Non-pigmented ciliary epithelial cell (primary cell): ENCODE measurements at regions not wholly inside any gene's neighbourhood (a gene's known extent, or its start where the extent isn't known, plus 50 kb on each side); places are given as distances from the start of the nearest gene placed in this dataset.
"Not testable (repeated sequence)": the region's sequence is repeated elsewhere in the genome, so short reads cannot be mapped to it uniquely, and the experiment has no call there.

Source experiments
- DNase-seq: peaks from one replicate; pipeline ENCODE4 v3.0.0-alpha.2; 2010; ENCODE audit warnings: low read depth

DNA sequence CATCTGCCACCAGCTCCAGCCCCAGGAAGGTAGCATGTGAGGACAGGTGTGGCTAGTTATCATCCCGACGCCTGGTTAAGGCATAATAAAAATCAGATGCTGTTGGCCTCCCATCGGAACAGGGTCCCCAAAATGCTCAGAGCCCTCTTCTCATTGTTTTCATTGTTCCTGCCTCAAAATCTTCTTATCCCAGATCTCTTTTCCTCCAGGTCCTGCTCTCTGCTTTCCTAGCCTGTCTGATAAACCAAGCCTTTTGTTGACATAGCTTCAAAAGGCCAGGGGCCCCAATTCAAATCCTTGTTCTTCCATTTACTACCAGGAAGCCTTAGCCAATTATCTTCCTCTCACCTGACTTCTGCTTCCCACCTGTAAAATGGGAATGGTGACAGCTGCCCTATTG lies 130.1 kb upstream of the ADRA1B start:
- DNase-seq = no peak

DNA sequence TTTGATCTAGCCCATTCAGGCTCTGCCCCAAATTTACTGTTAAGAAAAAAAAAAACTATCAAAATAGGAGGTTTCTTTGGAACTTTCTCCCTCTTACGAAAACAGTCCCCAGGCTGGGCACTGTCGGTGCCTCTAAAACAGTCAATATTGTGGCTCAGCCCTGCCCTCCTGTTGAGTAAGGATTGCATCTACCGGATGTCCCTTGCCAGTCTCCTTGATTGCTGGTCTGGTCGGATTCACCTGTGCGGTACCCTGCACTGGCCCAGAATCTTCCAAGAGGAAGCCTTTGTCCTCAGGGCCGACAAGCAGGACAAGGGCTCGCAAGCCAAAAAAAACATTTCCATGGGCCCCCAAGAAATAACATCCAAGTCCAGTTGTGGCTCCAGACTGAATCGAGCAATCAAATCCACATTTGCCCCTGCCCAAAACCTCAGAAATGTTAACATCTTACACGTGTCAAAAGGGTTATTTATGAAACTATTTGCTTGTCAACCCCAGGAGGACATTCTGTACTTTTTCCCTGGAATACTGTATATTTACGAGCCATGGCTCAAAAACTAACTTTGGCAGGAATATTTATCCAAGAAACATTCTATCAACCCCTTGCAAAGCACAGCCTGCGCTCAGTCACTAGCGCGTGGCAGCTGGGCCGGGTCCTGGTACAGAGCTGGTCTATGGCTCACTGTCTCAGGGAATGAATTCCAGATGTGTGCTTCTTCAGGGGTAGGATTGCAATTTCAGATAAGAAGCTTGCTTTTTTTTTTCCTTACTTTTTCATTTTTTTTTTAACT lies 129.2 kb upstream of the ADRA1B start:
- no peak for DNase-seq

DNA sequence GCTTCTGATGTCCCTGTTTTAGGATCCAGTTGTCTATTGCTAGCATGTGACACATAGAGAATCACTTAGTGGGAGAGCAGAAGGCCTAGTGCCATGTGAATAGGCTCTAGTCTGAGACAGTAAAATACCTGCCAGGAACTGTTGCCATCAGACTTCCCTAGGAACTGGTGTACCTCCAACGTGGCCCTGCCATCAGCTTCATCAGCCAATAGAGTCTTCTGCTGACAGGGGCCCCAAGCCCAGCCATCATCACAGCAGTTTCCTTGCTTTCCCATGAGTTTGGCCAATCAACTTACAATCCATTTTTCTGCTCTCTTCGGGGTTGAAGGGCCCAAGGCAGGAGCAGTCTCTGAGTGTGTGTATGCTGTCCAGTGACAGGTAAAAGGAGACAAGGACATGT lies 128.4 kb upstream of the ADRA1B start:
- DNase-seq = no peak

DNA sequence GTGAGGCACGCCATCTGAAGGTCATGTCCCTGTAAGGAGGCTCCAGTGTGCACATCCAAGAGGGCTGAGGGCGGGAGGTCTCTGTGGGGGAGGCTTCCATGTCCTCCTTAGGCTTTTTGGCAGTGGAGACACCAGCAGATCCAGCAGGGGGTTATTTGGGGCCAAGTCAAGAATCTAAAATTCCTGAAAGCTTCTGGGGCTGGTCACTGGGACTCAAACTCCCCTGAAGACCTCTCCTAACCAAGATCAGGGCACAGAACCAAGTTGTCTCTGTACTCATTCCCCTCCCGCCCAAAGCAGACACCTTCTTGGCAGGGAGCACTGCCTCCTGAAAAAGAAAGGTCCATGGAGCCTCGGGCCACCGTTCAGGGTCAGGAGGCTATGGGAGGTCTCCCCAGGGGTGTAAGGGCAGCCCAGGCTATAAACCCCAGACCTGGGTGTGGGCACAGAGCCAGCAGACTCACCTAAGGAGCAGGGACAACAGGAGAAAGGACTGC lies 127.4 kb upstream of the ADRA1B start:
- DNase-seq = no peak

DNA sequence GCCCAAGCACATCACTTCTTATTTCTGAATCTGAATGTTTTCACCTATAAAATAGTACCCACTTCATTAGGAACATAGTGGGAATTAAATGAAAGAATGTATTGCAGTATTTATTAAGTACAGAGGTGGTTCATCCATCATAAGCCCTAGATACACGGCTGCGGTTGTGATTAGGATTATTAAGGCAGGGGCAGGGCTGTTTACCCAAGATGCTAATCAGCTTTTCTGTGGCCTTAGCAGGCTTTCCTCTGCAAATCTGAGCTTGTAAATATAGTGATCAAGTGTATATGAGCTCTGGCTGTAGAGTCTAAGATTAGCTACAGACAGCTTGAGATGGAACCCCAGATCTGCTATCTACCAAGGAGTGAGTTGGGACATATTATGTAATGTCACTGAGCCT lies 124.1 kb upstream of the ADRA1B start:
- no peak for DNase-seq

DNA sequence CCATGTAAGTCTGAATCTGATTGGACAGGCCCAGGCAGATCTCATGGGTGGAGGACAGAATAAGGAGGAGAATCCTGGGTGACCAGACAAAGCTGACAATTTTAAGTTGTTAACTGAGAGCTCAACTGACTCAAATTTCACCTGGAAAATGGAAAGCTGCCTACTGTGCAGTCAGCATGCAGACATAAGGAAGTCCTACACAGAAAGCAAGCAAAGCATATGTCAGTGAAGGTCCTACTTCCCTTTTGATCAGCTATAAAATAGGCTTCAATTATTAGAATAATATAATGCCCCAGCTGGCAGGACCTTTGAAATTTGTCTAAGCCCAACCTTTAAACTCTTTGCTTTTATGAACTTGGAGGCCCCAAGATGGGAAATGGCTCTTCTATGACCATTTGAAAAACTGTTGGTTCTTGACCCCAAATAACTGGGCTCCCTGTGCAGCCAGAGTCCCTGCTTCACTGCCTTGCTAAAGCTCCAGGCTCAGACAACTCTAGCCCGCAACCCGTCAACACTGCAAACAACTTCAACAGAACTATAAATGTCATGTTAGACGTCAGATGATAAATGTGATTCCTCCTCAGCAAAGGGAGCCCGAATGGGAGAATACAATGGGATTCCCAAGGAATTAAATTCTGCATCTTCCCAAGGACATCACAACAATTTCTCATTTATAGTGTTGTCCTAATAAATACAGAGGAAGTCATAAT lies 118.9 kb upstream of the ADRA1B start:
- no peak for DNase-seq

DNA sequence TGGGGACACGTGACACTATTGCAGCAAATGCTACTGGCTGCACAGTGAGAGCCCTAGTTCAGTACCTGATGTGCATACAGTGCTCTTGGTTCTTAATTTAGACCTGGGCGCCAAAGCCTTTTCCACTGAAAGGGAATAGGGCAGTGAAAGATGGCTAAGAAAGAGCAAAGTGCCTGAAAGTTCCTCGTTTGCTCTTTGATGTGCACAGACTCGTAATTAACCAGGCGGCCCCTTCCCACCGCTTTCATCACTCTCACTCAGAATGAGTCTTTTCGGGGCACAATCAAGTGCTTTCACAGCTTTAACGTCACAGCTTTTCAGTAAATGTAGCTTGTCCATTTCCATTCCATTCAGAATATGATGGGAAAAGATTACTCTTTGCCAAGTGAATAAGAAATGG lies 116.6 kb upstream of the ADRA1B start:
- no peak for DNase-seq

DNA sequence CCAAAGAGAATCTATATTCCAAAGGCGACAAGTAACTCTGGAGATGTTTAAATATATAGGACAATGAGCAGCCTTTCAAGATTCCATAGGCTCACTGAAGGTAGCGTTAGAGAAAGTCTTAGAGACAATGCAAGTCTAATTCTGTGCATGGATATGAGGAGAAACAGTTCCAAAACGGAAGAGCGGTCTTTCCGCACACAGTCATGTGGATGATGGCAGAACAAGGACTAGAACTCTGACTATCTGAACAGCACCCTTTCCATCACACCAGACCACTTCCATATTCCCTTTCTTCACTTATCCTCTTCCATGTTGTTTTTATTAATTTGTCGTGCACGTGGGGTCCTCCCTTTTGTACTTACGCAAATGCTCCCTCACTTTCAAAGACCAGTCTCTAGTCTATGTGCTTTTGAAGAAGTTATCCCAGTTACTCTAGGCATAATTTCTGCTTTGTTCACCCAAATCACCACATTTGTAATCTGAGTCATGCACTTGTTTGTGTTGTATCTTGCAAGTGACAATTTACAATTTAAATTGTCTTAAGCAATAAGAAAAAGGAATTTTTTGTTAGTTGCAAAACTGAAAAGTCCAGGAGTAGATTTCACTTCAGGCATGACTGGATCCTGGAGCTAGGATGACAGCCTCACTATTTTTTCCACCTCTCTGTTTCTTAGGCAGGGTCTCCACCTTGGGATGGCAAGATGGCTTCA lies 116.0 kb upstream of the ADRA1B start:
- no peak for DNase-seq

DNA sequence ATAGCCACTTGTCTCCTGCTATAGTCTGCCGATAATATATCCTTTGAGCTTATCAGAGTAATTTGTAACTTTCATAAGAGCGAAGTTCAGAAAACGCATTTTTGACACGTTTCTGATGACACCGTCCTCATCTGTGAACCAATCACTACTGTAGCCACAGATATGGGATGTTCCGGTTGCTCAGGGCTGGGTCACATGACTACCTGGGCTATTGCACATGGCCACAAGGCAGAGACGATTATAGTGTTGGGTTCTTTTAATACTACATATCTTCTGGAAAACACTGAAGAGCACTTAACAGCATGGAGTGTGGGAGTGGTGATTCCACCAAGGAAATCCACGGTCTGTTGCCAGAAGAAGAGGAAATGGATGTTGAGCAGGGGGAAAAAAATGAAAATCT lies 115.0 kb upstream of the ADRA1B start:
- no peak for DNase-seq

DNA sequence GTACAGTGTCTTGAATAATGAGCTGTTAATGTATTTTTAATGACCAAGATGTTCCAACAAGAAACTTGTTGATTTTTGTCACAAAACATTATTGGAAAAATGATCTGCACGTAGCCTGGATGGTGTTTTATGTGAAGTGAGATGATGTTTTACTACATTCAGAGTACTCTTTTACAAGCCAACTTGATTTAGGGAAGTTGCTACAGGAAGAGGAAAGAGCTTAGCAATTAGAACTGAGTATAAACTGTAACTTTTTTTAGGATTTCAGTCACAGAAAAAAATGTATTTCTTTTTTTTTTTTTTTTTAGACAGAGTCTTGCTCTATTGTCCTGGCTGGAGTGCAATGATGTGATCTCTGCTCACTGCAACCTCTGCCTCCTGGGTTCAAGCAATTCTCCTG lies 113.6 kb upstream of the ADRA1B start:
- DNase-seq = no peak

DNA sequence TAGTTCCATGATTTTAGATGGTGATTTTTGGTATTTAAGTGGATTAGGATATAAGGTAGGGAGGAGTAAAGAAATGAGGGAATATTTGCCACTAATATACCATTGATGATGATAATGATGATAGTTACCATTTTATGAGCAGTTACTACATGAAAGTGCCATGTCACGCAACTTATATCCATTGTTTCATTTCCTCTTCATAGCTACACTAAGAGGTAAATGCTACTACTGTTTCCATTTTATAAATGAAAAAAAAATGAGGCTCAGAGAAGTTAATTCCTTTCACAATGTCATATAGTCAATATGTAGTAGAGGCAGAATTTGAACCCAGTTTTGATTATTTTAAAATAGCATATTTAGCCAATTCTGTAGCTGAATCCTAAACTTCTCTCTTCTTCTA lies 112.2 kb upstream of the ADRA1B start:
- DNase-seq = no peak

DNA sequence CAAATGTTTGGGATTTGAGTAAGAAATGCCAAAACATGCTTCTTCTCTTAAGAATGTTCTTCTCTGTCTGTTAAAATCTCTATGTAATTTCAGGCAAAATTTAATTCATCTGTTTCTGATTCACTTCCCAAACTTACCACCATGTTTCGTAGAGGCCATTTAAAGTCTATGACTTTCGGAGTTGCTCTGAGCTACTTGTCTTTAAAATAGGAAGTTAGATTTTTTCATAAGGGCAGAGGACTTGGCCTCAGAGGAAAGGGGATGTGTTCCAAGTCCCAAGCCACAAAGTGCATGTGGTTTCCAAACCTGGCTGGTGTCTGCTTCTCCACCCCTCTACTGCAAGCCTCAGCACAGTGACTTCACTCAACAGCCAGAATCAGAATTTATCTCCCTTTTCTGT lies 111.3 kb upstream of the ADRA1B start:
- DNase-seq = no peak

DNA sequence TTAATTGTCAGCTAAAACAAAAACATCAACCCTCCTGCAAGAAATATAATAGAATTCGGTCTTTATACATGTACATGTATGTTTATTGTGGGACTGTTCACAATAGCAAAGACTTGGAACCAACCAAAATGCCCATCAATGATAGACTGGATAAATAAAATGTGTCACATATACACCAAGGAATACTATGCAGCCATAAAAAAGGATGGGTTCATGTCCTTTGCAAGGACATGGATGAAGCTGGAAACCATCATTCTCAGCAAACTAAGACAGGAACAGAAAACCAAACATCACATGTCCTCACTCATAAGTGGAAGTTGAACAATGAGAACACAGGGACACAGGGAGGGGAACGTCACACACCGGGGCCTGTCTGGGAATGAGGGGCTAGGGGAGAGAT lies 109.1 kb upstream of the ADRA1B start:
- not testable (repeated sequence) for DNase-seq

DNA sequence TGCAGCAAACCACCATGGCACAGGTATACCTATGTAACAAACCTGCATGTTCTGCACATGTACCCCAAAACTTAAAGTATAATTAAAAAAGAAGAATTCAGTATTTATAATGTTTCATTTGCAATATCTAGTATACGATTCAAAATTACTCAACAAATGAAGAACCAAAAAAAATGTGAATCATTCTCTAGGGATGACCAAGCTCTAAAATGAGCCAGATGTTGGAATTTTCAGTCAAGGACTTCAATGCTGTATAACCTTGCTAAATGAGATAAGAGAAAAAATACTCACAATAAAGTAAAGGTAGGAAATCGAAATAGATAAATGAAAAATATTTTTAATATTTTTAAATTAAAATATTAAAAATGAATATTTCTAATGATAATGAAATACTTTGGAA lies 108.7 kb upstream of the ADRA1B start:
- no peak for DNase-seq

DNA sequence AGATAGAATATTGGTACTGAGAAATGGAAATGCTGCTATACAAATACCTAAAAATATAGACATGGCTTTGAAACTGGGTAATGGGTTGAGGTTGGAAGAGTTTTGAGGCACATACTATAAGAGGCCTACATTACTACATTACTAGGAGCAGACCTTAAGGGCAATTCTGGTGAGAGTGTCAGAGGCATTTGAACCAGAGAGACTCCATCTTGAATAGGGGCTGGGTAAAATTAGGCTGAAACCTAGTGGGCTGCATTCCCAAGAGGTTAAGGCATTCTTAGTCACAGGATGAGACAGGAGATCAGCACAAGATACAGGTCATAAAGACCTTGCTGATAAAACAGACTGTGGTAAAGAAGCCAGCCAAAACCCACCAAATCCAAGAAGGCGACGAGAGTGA lies 104.6 kb upstream of the ADRA1B start:
- no peak for DNase-seq

DNA sequence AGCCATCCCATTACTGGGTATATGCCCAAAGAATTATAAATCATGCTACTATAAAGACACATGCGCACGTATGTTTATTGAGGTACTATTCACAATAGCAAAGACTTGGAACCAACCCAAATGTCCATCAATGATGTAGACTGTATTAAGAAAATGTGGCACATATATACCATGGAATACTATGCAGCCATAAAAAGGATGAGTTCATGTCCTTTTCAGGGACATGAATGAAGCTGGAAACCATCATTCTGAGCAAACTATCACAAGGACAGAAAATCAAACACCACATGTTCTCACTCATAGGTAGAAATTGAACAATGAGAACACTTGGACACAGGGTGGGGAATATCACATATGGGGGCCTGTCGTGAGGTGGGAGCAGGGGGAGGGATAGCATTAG lies 103.5 kb upstream of the ADRA1B start:
- DNase-seq = not testable (repeated sequence)

DNA sequence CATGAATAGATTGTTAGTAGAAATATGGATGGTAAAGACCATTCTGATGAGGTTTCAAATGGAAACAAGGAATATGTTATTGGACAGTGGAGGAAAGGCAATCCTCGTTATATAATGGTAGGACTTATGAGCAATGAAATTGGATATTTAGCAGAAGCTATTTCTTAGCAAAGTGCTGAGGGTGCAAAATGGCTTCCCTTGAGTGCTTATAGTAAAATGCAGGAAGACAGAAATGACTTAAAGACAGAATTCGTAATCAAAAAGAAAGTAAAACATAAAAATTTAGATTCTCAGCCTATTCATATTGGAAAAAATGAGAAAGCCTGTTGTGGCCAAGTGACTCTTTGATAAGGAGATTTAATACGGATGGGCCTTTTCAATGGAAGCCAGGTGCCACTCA lies 102.1 kb upstream of the ADRA1B start:
- DNase-seq = no peak

DNA sequence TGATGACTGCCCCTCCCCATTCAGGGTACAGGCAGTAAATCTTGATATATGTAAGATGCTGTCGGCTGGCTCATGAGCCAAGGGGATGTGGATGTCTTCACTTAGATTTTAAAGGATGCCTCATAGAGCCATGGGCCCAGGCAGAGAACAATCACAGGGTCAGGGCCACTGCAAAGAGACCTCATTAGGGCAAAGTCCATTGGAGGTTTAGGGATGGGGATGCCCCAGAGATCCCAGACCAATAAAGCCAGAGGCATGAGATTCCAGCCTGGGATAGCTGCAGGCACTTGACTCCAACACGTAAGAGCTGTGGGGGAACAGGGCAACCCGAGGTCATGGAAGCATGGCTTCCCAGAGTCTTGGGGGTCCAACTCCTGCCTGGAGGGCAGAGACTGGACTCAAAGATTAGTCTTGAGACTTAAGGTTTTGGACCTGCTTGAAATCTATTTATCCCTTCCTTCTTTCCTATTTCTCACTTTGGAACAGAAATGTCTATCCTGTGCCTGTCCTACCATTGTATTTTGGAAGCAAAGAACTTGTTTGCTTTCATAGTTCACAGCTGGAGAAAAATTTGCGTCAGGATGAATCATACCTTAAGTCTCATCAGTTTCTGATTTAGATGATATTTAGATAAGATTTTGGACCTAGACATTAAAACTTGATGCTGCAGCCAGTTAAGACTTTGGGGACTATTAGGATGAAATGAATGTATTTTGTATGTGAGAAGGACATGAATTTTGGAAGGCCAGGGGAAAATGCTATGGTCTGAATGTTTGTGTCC lies 101.3 kb upstream of the ADRA1B start:
- peak; percentile 20 for DNase-seq

DNA sequence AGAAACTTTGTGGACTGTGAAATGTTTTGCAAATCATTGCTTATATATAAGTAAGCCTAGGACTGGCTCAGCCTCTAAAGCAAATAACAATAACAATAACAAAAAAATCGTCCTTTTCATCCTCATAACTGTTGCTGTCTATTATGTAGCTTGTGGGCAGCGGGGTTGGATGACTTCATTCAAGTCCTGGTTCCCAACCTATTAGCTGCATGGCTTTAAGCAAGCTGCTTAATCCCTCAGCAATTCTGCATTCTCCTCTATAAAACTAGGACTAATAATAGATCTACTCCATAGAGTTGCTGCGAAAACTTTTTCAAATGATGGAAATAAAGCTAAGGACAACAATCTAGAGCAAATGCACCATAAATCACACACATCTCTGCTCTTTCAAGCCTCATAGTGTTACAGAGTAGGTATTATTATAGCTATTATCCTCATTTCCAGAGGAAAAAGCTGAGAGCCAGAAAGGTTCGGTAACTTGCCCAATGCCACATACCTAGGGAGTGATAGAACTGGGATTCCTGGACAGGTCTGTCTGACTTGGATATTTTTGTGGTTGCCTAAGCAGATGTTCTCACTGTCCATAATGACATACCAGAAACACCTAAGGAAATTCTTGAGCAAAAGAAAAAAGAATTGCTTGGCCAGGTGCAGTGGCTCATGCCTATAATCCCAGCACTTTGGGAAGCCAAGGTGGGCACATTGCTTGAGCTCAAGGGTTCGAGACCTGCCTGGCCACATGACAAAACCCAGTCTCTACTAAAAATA lies 98.8 kb upstream of the ADRA1B start:
- peak; percentile 44 for DNase-seq

DNA sequence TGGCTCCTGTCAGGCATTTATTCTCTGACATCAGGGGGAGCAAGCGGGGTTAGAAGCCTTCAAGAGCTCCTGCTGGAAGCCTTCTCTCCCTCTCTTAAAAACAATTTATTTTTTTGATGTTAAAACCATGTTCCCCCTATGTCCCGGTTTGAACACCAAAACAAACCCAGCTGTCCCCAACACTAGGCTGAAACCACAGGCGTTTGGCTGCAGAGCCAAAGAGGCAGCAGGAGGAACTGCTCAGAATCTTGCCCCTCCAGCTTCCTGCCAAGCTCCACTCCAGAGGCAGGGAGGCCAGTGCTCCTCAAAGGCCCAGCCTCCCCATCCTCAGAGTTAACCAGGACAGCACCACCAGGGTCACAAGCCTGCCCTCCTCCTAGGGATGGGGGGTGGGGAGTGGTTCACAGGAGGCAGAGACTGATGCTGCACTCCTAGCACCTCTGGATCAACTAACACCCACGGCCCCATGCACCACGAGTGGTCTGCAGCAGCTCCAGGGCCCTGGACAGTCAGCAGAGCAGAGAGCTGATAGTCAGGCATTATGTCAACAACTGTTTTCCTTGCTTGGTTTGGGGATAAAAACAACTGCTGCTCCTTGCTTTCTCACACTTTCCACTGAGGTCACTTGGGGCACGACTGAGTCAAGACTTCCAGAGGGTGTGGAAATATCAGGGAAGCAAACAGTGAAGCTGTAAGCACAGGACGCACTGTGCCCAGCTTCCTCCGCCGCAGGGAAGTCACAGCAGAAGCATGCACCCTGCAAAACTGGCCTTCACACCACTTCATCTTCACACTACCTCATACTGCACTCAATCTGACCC lies 96.5 kb upstream of the ADRA1B start:
- no peak for DNase-seq

DNA sequence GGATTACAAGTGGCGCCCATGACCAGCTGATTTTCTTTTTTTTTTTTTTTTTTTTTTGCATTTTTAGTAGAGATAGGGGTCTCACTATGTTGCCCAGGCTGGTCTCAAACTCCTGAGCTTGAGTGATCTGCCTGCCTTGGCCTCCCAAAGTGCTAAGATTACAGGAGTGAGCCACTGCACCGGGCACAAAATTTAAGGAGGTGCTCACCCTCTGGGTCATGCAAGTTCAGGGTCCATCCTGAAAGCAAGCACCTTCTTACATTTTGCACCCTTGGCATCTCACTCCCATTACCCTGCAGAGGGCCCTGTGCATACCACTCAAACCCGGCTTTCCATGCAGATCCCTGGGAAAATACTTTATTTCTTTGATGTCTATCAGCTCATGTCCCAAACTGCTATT lies 95.6 kb upstream of the ADRA1B start:
- no peak for DNase-seq
